HepG2 (cell line): ENCODE measurements at regions not wholly inside any gene's neighbourhood (a gene's known extent, or its start where the extent isn't known, plus 50 kb on each side); places are given as distances from the start of the nearest gene placed in this dataset.
A peak's percentile ranks its signal among the peaks of the same experiment; 100 is the strongest.

Experiments used
- EEA1 ChIP-seq: sonication (generic); formaldehyde crosslinking; IDR thresholded peaks from 2 replicates; pipeline ENCODE4 v1.5.1; 2020; ENCODE audit warnings: mild to moderate bottlenecking, missing genetic modification reagents, borderline replicate concordance
- EP300 ChIP-seq, 3 experiments: sonication (generic) in 1 of 3; formaldehyde crosslinking in 1 of 3; IDR thresholded peaks; 2 replicates each; pipeline versions ENCODE4 v1.5.1 to v1.6.1; 2011 to 2020; ENCODE audit warnings: low read depth in 2 of 3, low read length in 2 of 3, borderline replicate concordance in 1 of 3, improper control_type of control experiment in 1 of 3, mild to moderate bottlenecking in 1 of 3, missing genetic modification reagents in 1 of 3, moderate library complexity in 1 of 3
- FOSL2 ChIP-seq: sonication (generic); formaldehyde crosslinking; IDR thresholded peaks from 2 replicates; pipeline ENCODE4 v1.4.0; 2020; ENCODE audit warnings: missing genetic modification reagents
- GATAD2A ChIP-seq: IDR thresholded peaks from 2 replicates; pipeline ENCODE4 v1.6.1; 2016
- NCOA2 ChIP-seq: sonication (generic); formaldehyde crosslinking; IDR thresholded peaks from 2 replicates; pipeline ENCODE4 v1.8.0; 2022; ENCODE audit warnings: inconsistent platforms
- NFYB ChIP-seq: sonication (generic); formaldehyde crosslinking; IDR thresholded peaks from 2 replicates; pipeline ENCODE4 v1.4.0; 2020; ENCODE audit warnings: missing genetic modification reagents
- RCOR2 ChIP-seq: IDR thresholded peaks from 2 replicates; pipeline ENCODE4 v1.6.1; 2016; ENCODE audit warnings: missing biosample characterization, missing genetic modification reagents
- RFX3 ChIP-seq: IDR thresholded peaks from 2 replicates; pipeline ENCODE4 v1.6.1; 2016; ENCODE audit warnings: missing biosample characterization, missing genetic modification reagents
- SAP130 ChIP-seq: IDR thresholded peaks from 2 replicates; pipeline ENCODE4 v1.6.1; 2016; ENCODE audit warnings: low read depth
- TEF ChIP-seq: sonication (generic); formaldehyde crosslinking; IDR thresholded peaks from 2 replicates; pipeline ENCODE4 v1.5.0; 2020; ENCODE audit warnings: missing genetic modification reagents
- ZIK1 ChIP-seq: sonication (generic); formaldehyde crosslinking; IDR thresholded peaks from 2 replicates; pipeline ENCODE4 v1.5.0; 2020; ENCODE audit warnings: mild to moderate bottlenecking, low read depth, missing genetic modification reagents, borderline replicate concordance
- ZNF17 ChIP-seq: sonication (generic); formaldehyde crosslinking; IDR thresholded peaks from 2 replicates; pipeline ENCODE4 v1.5.0; 2020; ENCODE audit warnings: mild to moderate bottlenecking, missing genetic modification reagents
- TF ChIP-seq, protein P1 (sequence below): IDR thresholded peaks from 2 replicates; pipeline ENCODE4 v1.6.1; 2016; ENCODE audit warnings: missing compliant biosample characterization, missing genetic modification reagents, borderline replicate concordance
- TF ChIP-seq, protein P2 (sequence below): sonication (generic); formaldehyde crosslinking; IDR thresholded peaks from 2 replicates; pipeline ENCODE4 v1.5.1; 2020; ENCODE audit warnings: missing genetic modification reagents, mild to moderate bottlenecking, borderline replicate concordance
- TF ChIP-seq, protein P3 (sequence below): sonication (generic); formaldehyde crosslinking; conservative IDR thresholded peaks from 2 replicates; pipeline ENCODE4 v1.5.0; 2020; ENCODE audit warnings: missing genetic modification reagents
- TF ChIP-seq, protein P4 (sequence below): sonication (generic); formaldehyde crosslinking; IDR thresholded peaks from 2 replicates; pipeline ENCODE4 v1.5.1; 2020; ENCODE audit warnings: missing genetic modification reagents, mild to moderate bottlenecking, borderline replicate concordance
- TF ChIP-seq, protein P5 (sequence below): sonication (generic); formaldehyde crosslinking; IDR thresholded peaks from 2 replicates; pipeline ENCODE4 v1.9.0; 2021; ENCODE audit warnings: missing genetic modification reagents, mild to moderate bottlenecking, borderline replicate concordance
- TF ChIP-seq, protein P6 (sequence below): sonication (generic); formaldehyde crosslinking; IDR thresholded peaks from 2 replicates; pipeline ENCODE4 v1.4.0; 2020; ENCODE audit warnings: missing genetic modification reagents

- TF ChIP-seq ZNF17 (no peak), ZIK1 (no peak), NCOA2 (CRISPR knock-in tag) (peak; percentile 45), SAP130 (CRISPR knock-in tag) (peak; percentile 24; the same call in 1 of the 2 replicates), FOSL2 (no peak), GATAD2A (CRISPR knock-in tag) (peak; percentile 62; the same call in 1 of the 2 replicates), RFX3 (no peak), TEF (CRISPR knock-in tag) (peak; percentile 84), RCOR2 (CRISPR knock-in tag) (0 out of 2 replicates have a peak, but pooled peaks have one; percentile 51), EEA1 (CRISPR knock-in tag) (no peak), EP300 (IDR thresholded peaks at IDR 0.05; ENCODE audit: low read depth in 2 of 2, low read length in 2 of 2) (0 out of 4 replicates have a peak, but pooled peaks of 1 of the 2 experiments have one; percentile 28), EP300 (CRISPR knock-in tag; IDR thresholded peaks at IDR 0.05; ENCODE audit: borderline replicate concordance) (no peak), NFYB (CRISPR knock-in tag) (no peak)
- TF ChIP-seq, protein P1, sequence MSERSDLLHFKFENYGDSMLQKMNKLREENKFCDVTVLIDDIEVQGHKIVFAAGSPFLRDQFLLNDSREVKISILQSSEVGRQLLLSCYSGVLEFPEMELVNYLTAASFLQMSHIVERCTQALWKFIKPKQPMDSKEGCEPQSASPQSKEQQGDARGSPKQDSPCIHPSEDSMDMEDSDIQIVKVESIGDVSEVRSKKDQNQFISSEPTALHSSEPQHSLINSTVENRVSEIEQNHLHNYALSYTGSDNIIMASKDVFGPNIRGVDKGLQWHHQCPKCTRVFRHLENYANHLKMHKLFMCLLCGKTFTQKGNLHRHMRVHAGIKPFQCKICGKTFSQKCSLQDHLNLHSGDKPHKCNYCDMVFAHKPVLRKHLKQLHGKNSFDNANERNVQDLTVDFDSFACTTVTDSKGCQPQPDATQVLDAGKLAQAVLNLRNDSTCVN (CRISPR knock-in tag) = no peak
- TF ChIP-seq, protein P2, sequence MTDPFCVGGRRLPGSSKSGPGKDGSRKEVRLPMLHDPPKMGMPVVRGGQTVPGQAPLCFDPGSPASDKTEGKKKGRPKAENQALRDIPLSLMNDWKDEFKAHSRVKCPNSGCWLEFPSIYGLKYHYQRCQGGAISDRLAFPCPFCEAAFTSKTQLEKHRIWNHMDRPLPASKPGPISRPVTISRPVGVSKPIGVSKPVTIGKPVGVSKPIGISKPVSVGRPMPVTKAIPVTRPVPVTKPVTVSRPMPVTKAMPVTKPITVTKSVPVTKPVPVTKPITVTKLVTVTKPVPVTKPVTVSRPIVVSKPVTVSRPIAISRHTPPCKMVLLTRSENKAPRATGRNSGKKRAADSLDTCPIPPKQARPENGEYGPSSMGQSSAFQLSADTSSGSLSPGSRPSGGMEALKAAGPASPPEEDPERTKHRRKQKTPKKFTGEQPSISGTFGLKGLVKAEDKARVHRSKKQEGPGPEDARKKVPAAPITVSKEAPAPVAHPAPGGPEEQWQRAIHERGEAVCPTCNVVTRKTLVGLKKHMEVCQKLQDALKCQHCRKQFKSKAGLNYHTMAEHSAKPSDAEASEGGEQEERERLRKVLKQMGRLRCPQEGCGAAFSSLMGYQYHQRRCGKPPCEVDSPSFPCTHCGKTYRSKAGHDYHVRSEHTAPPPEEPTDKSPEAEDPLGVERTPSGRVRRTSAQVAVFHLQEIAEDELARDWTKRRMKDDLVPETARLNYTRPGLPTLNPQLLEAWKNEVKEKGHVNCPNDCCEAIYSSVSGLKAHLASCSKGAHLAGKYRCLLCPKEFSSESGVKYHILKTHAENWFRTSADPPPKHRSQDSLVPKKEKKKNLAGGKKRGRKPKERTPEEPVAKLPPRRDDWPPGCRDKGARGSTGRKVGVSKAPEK (CRISPR knock-in tag) = no peak
- TF ChIP-seq, protein P3, sequence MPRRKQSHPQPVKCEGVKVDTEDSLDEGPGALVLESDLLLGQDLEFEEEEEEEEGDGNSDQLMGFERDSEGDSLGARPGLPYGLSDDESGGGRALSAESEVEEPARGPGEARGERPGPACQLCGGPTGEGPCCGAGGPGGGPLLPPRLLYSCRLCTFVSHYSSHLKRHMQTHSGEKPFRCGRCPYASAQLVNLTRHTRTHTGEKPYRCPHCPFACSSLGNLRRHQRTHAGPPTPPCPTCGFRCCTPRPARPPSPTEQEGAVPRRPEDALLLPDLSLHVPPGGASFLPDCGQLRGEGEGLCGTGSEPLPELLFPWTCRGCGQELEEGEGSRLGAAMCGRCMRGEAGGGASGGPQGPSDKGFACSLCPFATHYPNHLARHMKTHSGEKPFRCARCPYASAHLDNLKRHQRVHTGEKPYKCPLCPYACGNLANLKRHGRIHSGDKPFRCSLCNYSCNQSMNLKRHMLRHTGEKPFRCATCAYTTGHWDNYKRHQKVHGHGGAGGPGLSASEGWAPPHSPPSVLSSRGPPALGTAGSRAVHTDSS (CRISPR knock-in tag) = no peak
- TF ChIP-seq, protein P4, sequence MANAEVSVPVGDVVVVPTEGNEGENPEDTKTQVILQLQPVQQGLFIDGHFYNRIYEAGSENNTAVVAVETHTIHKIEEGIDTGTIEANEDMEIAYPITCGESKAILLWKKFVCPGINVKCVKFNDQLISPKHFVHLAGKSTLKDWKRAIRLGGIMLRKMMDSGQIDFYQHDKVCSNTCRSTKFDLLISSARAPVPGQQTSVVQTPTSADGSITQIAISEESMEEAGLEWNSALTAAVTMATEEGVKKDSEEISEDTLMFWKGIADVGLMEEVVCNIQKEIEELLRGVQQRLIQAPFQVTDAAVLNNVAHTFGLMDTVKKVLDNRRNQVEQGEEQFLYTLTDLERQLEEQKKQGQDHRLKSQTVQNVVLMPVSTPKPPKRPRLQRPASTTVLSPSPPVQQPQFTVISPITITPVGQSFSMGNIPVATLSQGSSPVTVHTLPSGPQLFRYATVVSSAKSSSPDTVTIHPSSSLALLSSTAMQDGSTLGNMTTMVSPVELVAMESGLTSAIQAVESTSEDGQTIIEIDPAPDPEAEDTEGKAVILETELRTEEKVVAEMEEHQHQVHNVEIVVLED (CRISPR knock-in tag) = no peak
- TF ChIP-seq, protein P5, sequence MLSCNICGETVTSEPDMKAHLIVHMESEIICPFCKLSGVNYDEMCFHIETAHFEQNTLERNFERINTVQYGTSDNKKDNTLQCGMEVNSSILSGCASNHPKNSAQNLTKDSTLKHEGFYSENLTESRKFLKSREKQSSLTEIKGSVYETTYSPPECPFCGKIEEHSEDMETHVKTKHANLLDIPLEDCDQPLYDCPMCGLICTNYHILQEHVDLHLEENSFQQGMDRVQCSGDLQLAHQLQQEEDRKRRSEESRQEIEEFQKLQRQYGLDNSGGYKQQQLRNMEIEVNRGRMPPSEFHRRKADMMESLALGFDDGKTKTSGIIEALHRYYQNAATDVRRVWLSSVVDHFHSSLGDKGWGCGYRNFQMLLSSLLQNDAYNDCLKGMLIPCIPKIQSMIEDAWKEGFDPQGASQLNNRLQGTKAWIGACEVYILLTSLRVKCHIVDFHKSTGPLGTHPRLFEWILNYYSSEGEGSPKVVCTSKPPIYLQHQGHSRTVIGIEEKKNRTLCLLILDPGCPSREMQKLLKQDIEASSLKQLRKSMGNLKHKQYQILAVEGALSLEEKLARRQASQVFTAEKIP = no peak
- TF ChIP-seq, protein P6, sequence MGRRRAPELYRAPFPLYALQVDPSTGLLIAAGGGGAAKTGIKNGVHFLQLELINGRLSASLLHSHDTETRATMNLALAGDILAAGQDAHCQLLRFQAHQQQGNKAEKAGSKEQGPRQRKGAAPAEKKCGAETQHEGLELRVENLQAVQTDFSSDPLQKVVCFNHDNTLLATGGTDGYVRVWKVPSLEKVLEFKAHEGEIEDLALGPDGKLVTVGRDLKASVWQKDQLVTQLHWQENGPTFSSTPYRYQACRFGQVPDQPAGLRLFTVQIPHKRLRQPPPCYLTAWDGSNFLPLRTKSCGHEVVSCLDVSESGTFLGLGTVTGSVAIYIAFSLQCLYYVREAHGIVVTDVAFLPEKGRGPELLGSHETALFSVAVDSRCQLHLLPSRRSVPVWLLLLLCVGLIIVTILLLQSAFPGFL (CRISPR knock-in tag) = no peak
Measured at GRCh38 chr3:182711261-182711683, 82.0 kb upstream of the ATP11B start (continued).
